Heart left ventricle (tissue), 16 donors: ENCODE measurements at regions not wholly inside any gene's neighbourhood (a gene's known extent, or its start where the extent isn't known, plus 50 kb on each side); places are given as distances from the start of the nearest gene placed in this dataset.

ENCODE experiments used
- ATAC-seq, 4 donors: fragments of 200-7000 bp; cut with Tn5 transposase; one replicate each; pipeline ENCODE4 v1.9.1; 2020 to 2022; ENCODE audit warnings: moderate library complexity in 4 of 4, mild to moderate bottlenecking in 3 of 4, moderate number of reproducible peaks in 1 of 4
- DNase-seq, 5 donors: peaks; one replicate each; pipeline ENCODE4 v3.0.0-alpha.2; 2020
- H3K27ac ChIP-seq, 12 donors: fragments of 200-600 bp; sonication (generic) in 4 of 12; one replicate each; pipeline versions ENCODE4 v1.5.0 to v1.8.0; 2016 to 2022; ENCODE audit warnings: mild to moderate bottlenecking in 2 of 12
- H3K27me3 ChIP-seq, 9 donors: fragments of 200-600 bp; sonication (generic) in 2 of 9; one replicate each; pipeline versions ENCODE4 v1.5.1 to v1.8.0; 2016 to 2022; ENCODE audit warnings: mild to moderate bottlenecking in 3 of 9
- H3K36me3 ChIP-seq, 9 donors: fragments of 200-600 bp; sonication (generic) in 2 of 9; one replicate each; pipeline versions ENCODE4 v1.5.0 to v1.8.0; 2018 to 2022; ENCODE audit warnings: mild to moderate bottlenecking in 2 of 9
- H3K4me1 ChIP-seq, 12 donors: fragments of 200-600 bp; sonication (generic) in 4 of 12; one replicate each; pipeline versions ENCODE4 v1.5.0 to v1.8.0; 2016 to 2022; ENCODE audit warnings: mild to moderate bottlenecking in 3 of 12
- H3K4me3 ChIP-seq, 12 donors: fragments of 200-600 bp; sonication (generic) in 4 of 12; one replicate each; pipeline versions ENCODE4 v1.5.0 to v1.8.0; 2017 to 2022; ENCODE audit warnings: mild to moderate bottlenecking in 9 of 12, moderate library complexity in 4 of 12
- H3K9me3 ChIP-seq, 12 donors: fragments of 200-600 bp; sonication (generic) in 4 of 12; one replicate each; pipeline versions ENCODE4 v1.5.0 to v1.8.0; 2016 to 2022; ENCODE audit warnings: mild to moderate bottlenecking in 1 of 12
- CTCF ChIP-seq, 12 donors: fragments of 200-600 bp; sonication (generic) in 4 of 12; IDR thresholded peaks; one replicate each; pipeline versions ENCODE4 v1.5.0 to v1.8.0; 2018 to 2022; ENCODE audit warnings: antibody characterized with exemption in 12 of 12, mild to moderate bottlenecking in 5 of 12
- POLR2A ChIP-seq, 2 donors: fragments of 450-650 bp; IDR thresholded peaks; one replicate each; pipeline ENCODE4 v1.6.1; 2017; ENCODE audit warnings: antibody characterized with exemption in 2 of 2, mild to moderate bottlenecking in 2 of 2, moderate library complexity in 2 of 2
- WGBS, 4 donors: extraction: QIAGEN DNeasy Blood & Tissue Kit in 2 of 4; methylation state at CpG; one replicate each; pipeline versions ENCODE4 v1.1.5 to v1.1.7; 2013 to 2018; 5-methylcytosine and 5-hydroxymethylcytosine counted together
- intact Hi-C, 10 donors: fragments of 100-400 bp; cut with DNase I; formaldehyde crosslinking; loops; one replicate each; pipeline versions ENCODE4 v1.11.1 to v1.14.2; 2022
- donor health status: ischemic (EF 13 %, LVEDD 7.1; RV severe dilation, severe dysfunction).
- donor health status: healthy with polysubstance abuse.
- donor health status: DM: no; HTN: yes; CAD: no.
- donor health status: DM: no; HTN: no; CAD: no.
- donor health status: ischemic (EF 25% LVEDD 6.9; RV normal size, moderate dysfunction).
- donor health status: ischemic (EF 25% LVEDD 5.7; RV mildly dilated, moderate dysfunction).
- donor health status: healthy.
- donor health status: DM: yes; HTN: yes; CAD: no.
- donor health status: ischemic (EF 35%, LVEDD 5.7; RV mildly dilated, moderate dysfunction).
- donor health status: nonischemic (EF 11% LVEDD 7.7; RV severe dilation, severe dysfunction).
- donor health status: DM: yes; HTN: yes; CAD: no.
- donor health status: PGD.
- donor health status: ischemic (EF 29% LVEDD 5.4; RV normal size, mild dysfunction).
- donor health status: nonischemic (EF 23%, LVEDD 6.1; RV moderate dilation, normal function).

GRCh38 chr13:81058211-81058915 is 717.4 kb upstream of the SPRY2 start:
- H3K27ac ChIP-seq: no peak overlapping the region
- no peaks in the 10 kb centered on the region for H3K27me3 ChIP-seq
- DNase-seq (no peak), ATAC-seq (peak in 1 of 4 donors; percentile 24)
- no peak overlapping the region for H3K4me3 ChIP-seq
- WGBS, 4 donors: 46 to 62% (median 50%) methylated on average over 3 of the region's 3 CpGs
- intact Hi-C loops: no loop called here
- H3K36me3 ChIP-seq: no peaks in the 10 kb centered on the region
- TF ChIP-seq POLR2A (IDR thresholded peaks at IDR 0.05) (no peak), CTCF (IDR thresholded peaks at IDR 0.05) (no peak)
- H3K9me3 ChIP-seq: no peaks in the 10 kb centered on the region
- H3K4me1 ChIP-seq: no peaks in the 10 kb centered on the region

GRCh38 chr13:81051873-81052272 is 710.9 kb upstream of the SPRY2 start:
- no peak for TF ChIP-seq POLR2A (IDR thresholded peaks at IDR 0.05)
- no peak for TF ChIP-seq CTCF (IDR thresholded peaks at IDR 0.05)
- intact Hi-C loops: no loop called here
- Histone ChIP-seq H3K4me1 (no peaks in the 10 kb centered on the region), H3K4me3 (no peak overlapping the region), H3K27me3 (no peaks in the 10 kb centered on the region), H3K9me3 (no peaks in the 10 kb centered on the region), H3K27ac (no peak overlapping the region), H3K36me3 (no peaks in the 10 kb centered on the region)
- no peak for ATAC-seq
- no peak for DNase-seq

GRCh38 chr13:81048026-81048461 is 707.1 kb upstream of the SPRY2 start:
- whole genome bisulfite sequencing, 4 donors: 75 to 86% (median 78%) methylated on average over 7 of the region's 7 CpGs
- Histone ChIP-seq H3K27me3 (no peaks in the 10 kb centered on the region), H3K4me1 (no peaks in the 10 kb centered on the region), H3K27ac (no peak overlapping the region), H3K9me3 (no peaks in the 10 kb centered on the region), H3K36me3 (no peaks in the 10 kb centered on the region), H3K4me3 (no peak overlapping the region)
- intact Hi-C loops: no loop called here
- no peak for TF ChIP-seq CTCF (IDR thresholded peaks at IDR 0.05)
- ATAC-seq (no peak), DNase-seq (no peak)

- DNase-seq (no peak), ATAC-seq (no peak)
- no peak overlapping the region for H3K27ac ChIP-seq
- no peak for TF ChIP-seq CTCF (IDR thresholded peaks at IDR 0.05)
- TF ChIP-seq POLR2A (IDR thresholded peaks at IDR 0.05): no peak
- no peaks in the 10 kb centered on the region for H3K4me1 ChIP-seq
- H3K4me3 ChIP-seq: no peak overlapping the region
- H3K9me3 ChIP-seq: peaks cover 0 to 17% (median 6%) of the 10 kb centered on the region in 12 donors
- no peaks in the 10 kb centered on the region for H3K36me3 ChIP-seq
- intact Hi-C loops: no loop called here
- H3K27me3 ChIP-seq: no peaks in the 10 kb centered on the region
- 59 to 70% (median 66%) methylated on average over 1 of the region's 1 CpG for WGBS, 4 donors
Measured at GRCh38 chr13:81041761-81042160, 700.8 kb upstream of the SPRY2 start.
